OCI-LY3 (cell line): ENCODE measurements at regions not wholly inside any gene's neighbourhood (a gene's known extent, or its start where the extent isn't known, plus 50 kb on each side); places are given as distances from the start of the nearest gene placed in this dataset.

Source experiments
- H2AFZ ChIP-seq: fragments of 200-600, 300-600 bp; shearing (Covaris generic); 2 replicates; pipeline ENCODE4 v1.6.0; 2014; ENCODE audit warnings: antibody characterized with exemption, low read depth, low read length
- H3K27ac ChIP-seq: fragments of 200-600, 300-600 bp; sonication (generic); 2 replicates; pipeline ENCODE4 v1.5.1; 2014; ENCODE audit warnings: mild to moderate bottlenecking, low read length, moderate library complexity, mixed read lengths
- H3K27me3 ChIP-seq: fragments of 200-600, 300-600 bp; sonication (generic); 2 replicates; pipeline ENCODE4 v1.6.1; 2014; ENCODE audit warnings: low read depth, low read length, mixed read lengths
- H3K36me3 ChIP-seq: fragments of 200-600, 300-600 bp; sonication (generic); replicated peaks from 2 replicates; pipeline ENCODE3; 2014; ENCODE audit warnings: low read depth, low read length, mixed read lengths
- H3K4me1 ChIP-seq: fragments of 300-600, 200-600 bp; sonication (generic); 2 replicates; pipeline ENCODE4 v1.6.1; 2014; ENCODE audit warnings: low read length, mixed read lengths
- H3K4me2 ChIP-seq: fragments of 200-600, 300-600 bp; sonication (generic); 2 replicates; pipeline ENCODE4 v1.6.1; 2014; ENCODE audit warnings: low read length, mixed read lengths
- H3K4me3 ChIP-seq: fragments of 300-600, 200-600 bp; sonication (generic); 2 replicates; pipeline ENCODE4 v1.5.1; 2014; ENCODE audit warnings: antibody characterized with exemption, mild to moderate bottlenecking, low read length, moderate library complexity
- H3K79me2 ChIP-seq: fragments of 300-600, 200-600 bp; shearing (Covaris generic); 2 replicates; pipeline ENCODE4 v1.6.1; 2014; ENCODE audit warnings: mild to moderate bottlenecking, low read length, mixed read lengths
- H3K9ac ChIP-seq: fragments of 300-600, 200-600 bp; shearing (Covaris generic); 2 replicates; pipeline ENCODE4 v1.6.0; 2014; ENCODE audit warnings: mild to moderate bottlenecking, low read length, moderate library complexity
- H3K9me3 ChIP-seq: fragments of 200-600, 300-600 bp; shearing (Covaris generic); 2 replicates; pipeline ENCODE4 v1.6.1; 2014; ENCODE audit warnings: low read length, mixed read lengths; ENCODE audit not compliant: insufficient read depth
- H4K20me1 ChIP-seq: fragments of 200-600, 300-600 bp; sonication (generic); 2 replicates; pipeline ENCODE4 v1.6.1; 2016; ENCODE audit warnings: low read length, mixed read lengths; ENCODE audit not compliant: insufficient read depth
- CTCF ChIP-seq: fragments of 200-600, 300-600 bp; sonication (generic); IDR thresholded peaks from 2 replicates; pipeline ENCODE4 v1.5.1; 2014; ENCODE audit warnings: antibody characterized with exemption, low read length, low read depth
- EZH2phosphoT487 ChIP-seq: fragments of 200-600 bp; shearing (Covaris generic); IDR thresholded peaks from 2 replicates; pipeline ENCODE4 v1.6.1; 2018; ENCODE audit warnings: antibody characterized with exemption, mixed run types, low read depth

- no peaks in the 10 kb centered on the region for H3K9me3 ChIP-seq
- H3K9ac ChIP-seq: no peak overlapping the region
These were observed 416.1 kb downstream of the PCDH18 start for GRCh38 chr4:137116144-137116543.

GRCh38 chr4:137106733-137107132, 425.6 kb downstream of the PCDH18 start:
- H3K27ac ChIP-seq: no peak overlapping the region
- H3K27me3 ChIP-seq: no peaks in the 10 kb centered on the region
- no peak for TF ChIP-seq CTCF
- TF ChIP-seq EZH2phosphoT487: no peak
- no peaks in the 10 kb centered on the region for H4K20me1 ChIP-seq
- H3K4me1 ChIP-seq: no peaks in the 10 kb centered on the region
- H3K36me3 ChIP-seq: no peaks in the 10 kb centered on the region
- no peak overlapping the region for H2AFZ ChIP-seq
- no peak overlapping the region for H3K4me3 ChIP-seq
- H3K4me2 ChIP-seq: no peak overlapping the region
- no peaks in the 10 kb centered on the region for H3K9me3 ChIP-seq
- H3K79me2 ChIP-seq: no peaks in the 10 kb centered on the region
- no peak overlapping the region for H3K9ac ChIP-seq

More at GRCh38 chr4:137116144-137116543, 416.1 kb downstream of the PCDH18 start:
- Histone ChIP-seq H3K36me3 (no peaks in the 10 kb centered on the region), H3K4me3 (no peak overlapping the region), H3K27me3 (no peaks in the 10 kb centered on the region), H3K79me2 (no peaks in the 10 kb centered on the region), H3K4me2 (no peak overlapping the region), H3K4me1 (no peaks in the 10 kb centered on the region), H2AFZ (no peak overlapping the region), H3K27ac (no peak overlapping the region), H4K20me1 (no peaks in the 10 kb centered on the region)
- TF ChIP-seq EZH2phosphoT487 (no peak), CTCF (no peak)

GRCh38 chr4:137106287-137106686, 426.0 kb downstream of the PCDH18 start:
- Histone ChIP-seq H3K4me1 (no peaks in the 10 kb centered on the region), H3K9me3 (no peaks in the 10 kb centered on the region), H3K27ac (no peak overlapping the region), H3K27me3 (no peaks in the 10 kb centered on the region), H3K79me2 (no peaks in the 10 kb centered on the region), H3K4me2 (no peak overlapping the region), H3K36me3 (no peaks in the 10 kb centered on the region), H4K20me1 (no peaks in the 10 kb centered on the region), H3K9ac (no peak overlapping the region), H3K4me3 (no peak overlapping the region), H2AFZ (no peak overlapping the region)
- TF ChIP-seq EZH2phosphoT487 (no peak), CTCF (no peak)

GRCh38 chr4:137090951-137091350, 441.3 kb downstream of the PCDH18 start:
- no peaks in the 10 kb centered on the region for H3K9me3 ChIP-seq
- H3K4me3 ChIP-seq: no peak overlapping the region
- no peak overlapping the region for H2AFZ ChIP-seq
- H3K4me1 ChIP-seq: peaks cover 4% of the 10 kb centered on the region; the same call in 1 of the 2 replicates
- H3K9ac ChIP-seq: no peak overlapping the region
- no peak overlapping the region for H3K4me2 ChIP-seq
- TF ChIP-seq EZH2phosphoT487: no peak
- TF ChIP-seq CTCF: no peak
- no peaks in the 10 kb centered on the region for H3K27me3 ChIP-seq
- H4K20me1 ChIP-seq: no peaks in the 10 kb centered on the region
- H3K27ac ChIP-seq: no peak overlapping the region
- no peaks in the 10 kb centered on the region for H3K36me3 ChIP-seq
- H3K79me2 ChIP-seq: no peaks in the 10 kb centered on the region
